GM18499 (cell line): ENCODE measurements at regions not wholly inside any gene's neighbourhood (a gene's known extent, or its start where the extent isn't known, plus 50 kb on each side); places are given as distances from the start of the nearest gene placed in this dataset.

Experiments used
- ATAC-seq: cut with Tn5 transposase; IDR thresholded peaks from one replicate; pipeline ENCODE4 v1.9.1; 2021; ENCODE audit warnings: moderate number of reproducible peaks; ENCODE audit not compliant: insufficient read depth, unreplicated experiment

DNA sequence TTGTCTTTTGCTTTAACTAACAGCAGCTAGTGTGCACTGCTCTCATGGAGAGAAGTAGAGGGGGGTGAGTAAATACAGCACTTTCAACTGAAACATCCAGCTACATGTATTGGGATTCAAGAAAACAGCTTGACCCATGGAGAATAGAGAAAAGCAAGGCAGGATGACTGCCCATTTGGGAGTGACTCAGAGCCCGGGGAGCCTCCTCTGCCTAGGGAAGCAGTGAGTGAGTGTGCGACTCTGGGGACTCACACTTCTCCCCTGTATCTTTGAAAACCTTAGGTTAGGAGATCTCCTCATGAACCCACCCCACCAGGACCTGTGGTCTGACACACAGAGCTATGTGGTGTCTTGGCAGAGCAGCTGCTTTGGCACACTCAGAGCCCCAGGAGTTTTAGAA lies 82.0 kb upstream of the PTGFR start:
- ATAC-seq, result no peak

DNA sequence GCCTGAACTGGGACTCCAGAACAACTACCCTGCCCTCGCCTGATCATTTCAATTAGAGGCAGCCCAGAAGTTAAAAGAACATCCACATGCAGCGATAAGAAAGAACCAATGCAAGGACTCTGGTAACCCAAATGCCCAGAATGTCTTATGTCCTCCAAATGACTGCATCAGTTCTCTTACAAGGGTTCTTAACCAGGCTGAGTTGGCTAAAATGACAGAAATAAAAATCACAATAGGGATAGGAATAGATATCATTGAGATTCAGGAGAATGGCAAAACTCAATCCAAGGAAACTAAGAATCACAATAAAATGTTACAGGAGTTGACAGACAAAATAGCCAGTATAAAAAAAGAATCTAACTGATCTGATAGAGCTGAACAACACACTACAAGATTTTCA lies 80.1 kb upstream of the PTGFR start:
- no peak for ATAC-seq

DNA sequence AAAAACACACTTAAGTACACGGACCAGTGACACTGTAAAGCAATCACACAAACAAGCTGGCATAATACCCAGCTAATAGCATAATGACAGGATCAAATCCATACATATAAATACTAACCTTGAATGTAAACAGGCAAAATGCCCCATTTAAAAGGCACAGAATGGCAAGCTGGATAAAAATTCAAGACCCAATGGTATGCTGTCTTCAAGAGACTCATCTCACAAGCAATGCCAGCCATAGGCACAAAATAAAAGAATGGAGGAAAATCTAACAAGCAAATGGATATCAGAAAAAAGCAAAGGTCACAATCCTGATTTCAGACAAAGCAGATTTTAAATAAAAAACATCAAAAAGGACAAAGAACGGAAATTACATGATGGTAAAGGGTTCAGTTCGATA lies 79.1 kb upstream of the PTGFR start:
- no peak for ATAC-seq

DNA sequence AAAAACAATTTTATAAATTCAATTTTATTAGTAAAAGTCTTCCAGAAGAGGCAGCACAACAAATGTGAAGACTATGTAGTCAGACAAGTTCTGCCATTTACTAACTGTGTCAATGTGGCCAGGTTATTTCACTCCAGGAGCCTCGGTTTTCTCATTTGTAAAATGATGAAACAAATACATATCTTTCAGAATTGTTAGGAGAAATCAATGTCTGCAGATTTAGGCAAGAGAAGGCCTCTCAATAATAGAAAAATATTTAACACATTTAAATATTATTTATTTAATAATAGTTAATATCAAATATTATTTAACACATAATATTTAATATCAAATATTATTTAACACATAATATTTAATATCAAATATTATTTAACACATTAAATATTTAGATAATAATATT lies 75.6 kb upstream of the PTGFR start:
- ATAC-seq, result no peak

DNA sequence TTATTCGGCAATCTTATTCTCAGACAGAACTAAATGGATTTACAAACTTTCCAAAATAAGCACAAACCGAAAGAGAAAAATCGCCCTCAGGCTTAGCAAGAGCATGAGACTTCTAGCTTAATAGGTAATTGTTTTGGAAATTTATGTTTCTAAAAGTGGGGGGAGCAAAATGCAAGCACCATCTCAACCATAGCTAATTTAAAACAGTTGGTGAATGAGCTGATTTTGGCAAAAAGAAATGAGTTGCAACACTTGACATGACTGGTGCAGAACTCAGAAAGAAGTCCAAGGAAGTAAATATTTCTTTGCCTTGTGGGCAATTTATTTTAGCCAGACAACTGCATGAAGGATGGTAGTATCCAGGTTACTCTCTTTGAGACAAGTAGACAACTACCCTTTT lies 71.5 kb upstream of the PTGFR start:
- no peak for ATAC-seq

DNA sequence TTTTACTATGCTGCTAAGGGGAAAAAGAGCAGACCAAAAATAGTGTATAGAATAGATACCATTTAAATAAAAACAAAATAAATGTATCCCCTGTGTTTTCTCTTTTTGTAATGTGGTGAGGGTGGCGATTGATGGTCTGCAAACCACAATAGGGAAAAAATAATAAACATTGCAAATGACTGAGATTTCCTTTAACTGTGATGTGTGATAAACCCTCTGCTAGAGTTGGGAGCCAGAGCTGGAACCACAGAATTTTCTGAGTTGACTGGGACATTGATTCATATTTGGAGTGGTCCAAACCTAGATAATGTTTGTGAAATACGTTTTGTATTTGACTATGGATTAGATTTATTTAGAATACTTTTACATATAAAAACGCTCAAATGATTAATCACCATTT lies 70.6 kb upstream of the PTGFR start:
- ATAC-seq, result no peak

DNA sequence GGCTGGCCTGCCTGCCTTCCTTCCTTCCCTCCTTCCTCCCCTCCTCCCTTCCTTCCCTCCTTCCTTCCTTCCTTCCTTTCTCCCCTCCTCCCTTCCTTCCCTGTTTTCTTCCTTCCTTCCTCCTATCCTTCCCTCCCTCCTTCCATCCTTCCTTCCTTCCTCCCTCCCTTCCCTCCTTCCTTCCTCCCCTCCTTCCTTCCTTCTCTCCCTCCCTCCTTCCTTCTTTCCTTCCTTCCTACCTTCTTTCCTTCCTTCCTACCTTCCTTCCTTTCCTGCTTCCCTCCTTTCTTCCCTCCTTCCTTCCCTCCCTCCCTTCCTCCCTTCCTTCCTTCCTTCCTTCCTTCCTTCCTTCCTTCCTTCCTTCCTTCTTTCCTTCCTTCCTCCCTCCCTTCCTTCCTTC lies 70.1 kb upstream of the PTGFR start:
- no peak for ATAC-seq

DNA sequence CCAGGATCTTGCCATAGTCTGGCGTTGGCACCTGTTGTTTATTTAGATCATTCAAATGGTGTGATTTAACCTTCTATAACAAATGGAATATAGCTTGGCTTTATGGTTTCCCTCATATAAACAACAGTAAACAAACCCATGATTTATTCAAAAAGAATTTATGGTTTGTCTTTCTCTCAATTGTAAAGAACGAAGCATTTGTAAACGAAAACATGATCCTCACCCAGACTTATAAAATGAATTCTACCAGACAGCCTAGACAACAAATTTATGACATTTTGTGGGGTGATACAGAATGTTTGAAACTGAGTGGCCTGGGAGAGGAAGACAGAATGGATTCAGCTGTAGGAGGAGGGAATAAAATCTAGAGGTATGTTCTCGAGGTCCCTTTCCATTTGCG lies 66.1 kb upstream of the PTGFR start:
- no peak for ATAC-seq

DNA sequence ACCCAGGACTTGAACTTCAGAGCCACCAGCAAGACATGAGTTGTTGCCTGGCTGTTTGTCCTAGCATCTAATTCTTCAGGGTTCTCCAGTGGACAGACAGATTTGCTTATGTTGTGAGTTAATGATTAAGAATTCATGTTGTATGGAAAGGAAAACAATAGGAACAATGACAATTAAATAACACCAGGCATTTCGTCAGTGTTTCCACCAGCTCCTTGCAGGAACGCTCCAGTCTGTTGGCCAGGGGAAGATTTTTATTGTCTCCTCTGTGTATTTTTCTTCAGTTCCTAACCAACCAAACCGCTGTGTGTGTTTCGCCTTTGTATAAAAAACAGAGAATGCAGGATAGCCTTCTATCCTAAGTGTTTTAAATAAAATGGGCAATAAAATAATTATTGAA lies 64.4 kb upstream of the PTGFR start:
- ATAC-seq, result no peak

DNA sequence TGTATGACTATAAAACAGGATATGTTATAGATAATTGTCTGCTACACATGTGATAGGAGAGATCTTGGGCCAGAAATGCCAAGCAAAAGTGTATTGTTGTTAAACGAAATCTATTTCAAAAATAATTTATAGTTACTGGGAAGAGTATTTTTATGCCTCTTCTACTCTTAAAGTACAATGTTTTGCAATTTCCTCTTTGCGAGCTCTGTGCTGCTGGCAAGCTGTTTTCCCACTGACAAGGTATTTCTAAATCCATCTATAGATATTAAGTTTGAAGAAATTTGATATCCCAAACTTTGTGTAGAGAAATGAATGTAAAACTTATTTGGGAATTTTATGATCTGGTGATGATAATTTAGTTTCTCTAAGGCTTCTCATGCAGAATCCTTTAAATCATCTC lies 63.3 kb upstream of the PTGFR start:
- ATAC-seq, result no peak

DNA sequence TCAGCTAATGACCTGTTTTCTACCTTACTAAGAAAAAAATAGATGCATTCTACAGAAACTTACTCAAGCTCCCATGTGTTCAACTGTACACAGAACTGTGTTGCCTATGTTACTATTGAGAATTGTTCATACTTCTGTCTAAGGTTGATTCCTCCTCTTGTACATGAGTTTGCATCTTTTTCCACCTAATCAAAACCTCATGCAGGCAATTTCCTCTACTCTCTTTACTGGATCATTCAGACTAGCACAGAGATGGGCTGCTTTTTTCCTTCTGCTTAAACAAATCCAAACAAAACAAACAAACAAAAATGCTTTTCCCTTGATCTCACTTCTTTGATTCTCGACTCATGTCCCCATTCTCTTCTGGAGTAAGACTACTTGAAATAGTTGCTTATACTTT lies 58.8 kb upstream of the PTGFR start:
- no peak for ATAC-seq

DNA sequence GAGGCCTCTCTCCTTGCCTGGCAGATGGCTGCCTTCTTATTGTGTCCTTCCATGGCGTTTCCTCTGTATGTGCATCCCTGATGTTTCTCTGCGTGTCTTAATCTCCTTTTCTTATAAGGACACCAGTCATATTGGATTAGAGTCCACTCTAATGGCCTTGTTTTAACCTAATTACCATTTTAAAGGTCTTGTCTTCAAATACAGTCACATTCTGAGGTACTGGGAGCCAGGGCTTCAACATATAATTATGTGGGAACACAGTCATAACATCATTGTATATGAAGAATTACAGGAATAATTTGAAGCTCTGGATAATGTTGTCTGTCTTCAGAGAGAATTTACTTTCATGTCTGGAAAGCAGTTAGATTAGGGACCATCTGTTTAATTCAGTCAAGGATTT lies 56.4 kb upstream of the PTGFR start:
- ATAC-seq, result no peak

DNA sequence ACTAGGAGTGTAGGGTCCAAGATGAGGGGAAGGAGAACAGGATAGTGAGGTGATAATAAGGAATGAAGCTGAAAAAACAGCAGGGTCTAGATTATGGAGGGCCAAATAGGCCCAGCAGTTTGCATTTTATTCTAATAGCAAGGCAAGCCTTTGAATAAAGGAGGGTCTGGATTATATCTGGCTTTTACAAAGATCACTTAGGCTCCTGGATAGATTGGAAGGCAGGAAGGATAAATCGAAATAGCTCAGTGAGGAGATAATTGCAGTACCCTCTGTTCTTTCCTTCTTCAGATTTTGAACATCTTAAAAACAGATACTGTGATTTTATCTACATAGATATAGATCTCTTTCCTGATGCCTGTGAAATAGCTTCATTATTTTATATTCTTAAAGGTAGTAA lies 53.8 kb upstream of the PTGFR start:
- no peak for ATAC-seq

DNA sequence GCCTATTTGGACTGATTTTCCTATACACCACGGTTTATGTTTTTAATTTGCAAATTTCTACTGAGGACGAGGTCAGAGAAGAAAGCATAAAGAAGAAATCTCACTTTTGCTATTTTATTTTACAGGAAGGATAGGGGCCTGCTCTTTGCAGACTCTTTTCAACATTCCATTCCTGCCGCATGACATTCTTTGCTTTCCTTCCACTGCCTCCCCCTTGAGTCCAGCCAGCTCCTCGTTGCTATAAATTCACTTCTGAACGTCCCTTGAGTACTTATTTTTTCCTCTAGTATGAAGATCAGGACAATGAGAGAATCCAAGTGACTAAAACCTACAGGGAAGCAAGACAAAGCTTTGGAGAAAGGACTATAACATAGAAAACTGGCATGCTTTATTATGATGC lies 53.4 kb upstream of the PTGFR start:
- ATAC-seq, result no peak

DNA sequence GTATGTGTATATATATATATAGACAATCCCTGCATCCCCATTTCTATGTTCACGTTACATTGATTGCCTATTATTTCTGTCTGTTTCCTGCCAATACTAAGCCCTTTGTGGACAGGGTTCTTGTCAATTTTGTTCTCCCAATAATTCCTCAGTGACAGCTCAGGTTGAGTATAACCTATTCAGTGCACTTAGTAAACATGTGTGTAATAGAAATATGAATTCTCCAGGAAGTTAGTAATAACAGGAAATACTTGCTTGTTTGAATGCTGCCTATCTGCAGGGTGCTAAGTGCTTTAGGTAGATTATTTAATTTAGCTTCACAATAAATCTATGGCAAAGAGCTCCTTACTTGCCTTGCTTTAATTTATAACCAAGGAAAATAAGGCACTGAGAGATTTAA lies 52.8 kb upstream of the PTGFR start:
- no peak for ATAC-seq

DNA sequence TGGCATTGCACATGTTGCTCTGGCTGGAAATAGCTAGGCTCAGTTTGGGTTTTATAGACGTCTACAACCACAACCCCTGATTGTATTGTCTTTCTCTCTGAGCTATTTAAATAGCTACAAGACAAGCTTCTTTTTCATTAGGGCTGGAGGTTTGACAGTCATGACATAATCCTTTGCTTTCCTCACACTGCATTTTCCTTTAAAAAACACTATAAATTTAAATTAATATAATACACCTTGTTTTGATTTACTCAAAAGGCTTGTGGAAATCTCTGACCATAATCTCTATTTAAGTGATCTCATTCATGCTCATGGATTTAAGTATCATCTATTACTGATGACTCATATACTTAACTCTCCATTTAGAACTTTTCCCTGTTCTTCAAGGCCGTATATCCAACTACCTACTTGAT lies 50.4 kb upstream of the PTGFR start:
- no peak for ATAC-seq
